SK-N-SH treated with all-trans-retinoic acid at 6 μM for 48 hours (cell line): ENCODE measurements at regions not wholly inside any gene's neighbourhood (a gene's known extent, or its start where the extent isn't known, plus 50 kb on each side); places are given as distances from the start of the nearest gene placed in this dataset.

Experiments
- ARNTL ChIP-seq: fragments of 450-650 bp; formaldehyde crosslinking; IDR thresholded peaks from 2 replicates; pipeline ENCODE4 v1.5.0; 2020; ENCODE audit warnings: low read depth, mild to moderate bottlenecking, moderate library complexity, borderline replicate concordance
- ESRRG ChIP-seq: fragments of 250-450 bp; sonication (Bioruptor Pico); IDR thresholded peaks from 2 replicates; pipeline ENCODE4 v1.6.1; 2021; ENCODE audit warnings: mild to moderate bottlenecking
- GLIS3 ChIP-seq: fragments of 250-450 bp; sonication (Bioruptor Pico); IDR thresholded peaks from 2 replicates; pipeline ENCODE4 v1.5.0; 2020; ENCODE audit warnings: mild to moderate bottlenecking, moderate library complexity
- ISL1 ChIP-seq: fragments of 250-450 bp; sonication (Bioruptor Pico); IDR thresholded peaks from 2 replicates; pipeline ENCODE4 v2.1.2; 2022; ENCODE audit warnings: mild to moderate bottlenecking, moderate library complexity
- RARB ChIP-seq: fragments of 250-450 bp; sonication (Bioruptor Pico); IDR thresholded peaks from 2 replicates; pipeline ENCODE4 v1.8.0; 2021; ENCODE audit warnings: mild to moderate bottlenecking, moderate library complexity
- TOX ChIP-seq: fragments of 250-450 bp; sonication (Bioruptor Pico); IDR thresholded peaks from 2 replicates; pipeline ENCODE4 v1.8.0; 2021; ENCODE audit warnings: mild to moderate bottlenecking, moderate library complexity, borderline replicate concordance
- ZFP30 ChIP-seq: fragments of 450-650 bp; formaldehyde crosslinking; IDR thresholded peaks from 2 replicates; pipeline ENCODE4 v1.5.0; 2022; ENCODE audit warnings: mild to moderate bottlenecking, moderate library complexity
- ZNF70 ChIP-seq: fragments of 450-650 bp; formaldehyde crosslinking; IDR thresholded peaks from 2 replicates; pipeline ENCODE4 v1.5.0; 2020; ENCODE audit warnings: mild to moderate bottlenecking, moderate library complexity
- ZNF8 ChIP-seq: fragments of 450-650 bp; formaldehyde crosslinking; IDR thresholded peaks from 2 replicates; pipeline ENCODE4 v1.5.0; 2020; ENCODE audit warnings: mild to moderate bottlenecking, moderate library complexity
- TF ChIP-seq, protein P1 (sequence below): fragments of 250-450 bp; sonication (Bioruptor Pico); IDR thresholded peaks from 2 replicates; pipeline ENCODE4 v1.8.0; 2020; ENCODE audit warnings: mild to moderate bottlenecking, moderate library complexity, borderline replicate concordance
- TF ChIP-seq, protein P2 (sequence below): fragments of 250-450 bp; sonication (Bioruptor Pico); IDR thresholded peaks from 2 replicates; pipeline ENCODE4 v1.5.0; 2020; ENCODE audit warnings: mild to moderate bottlenecking, moderate library complexity
- TF ChIP-seq, protein P3 (sequence below): fragments of 250-450 bp; sonication (Bioruptor Pico); IDR thresholded peaks from 2 replicates; pipeline ENCODE4 v1.5.1; 2020; ENCODE audit warnings: low read depth, mild to moderate bottlenecking, moderate library complexity
- TF ChIP-seq, protein P4 (sequence below): fragments of 250-450 bp; sonication (Bioruptor Pico); IDR thresholded peaks from 2 replicates; pipeline ENCODE4 v1.5.1; 2021; ENCODE audit warnings: mild to moderate bottlenecking, moderate library complexity

DNA sequence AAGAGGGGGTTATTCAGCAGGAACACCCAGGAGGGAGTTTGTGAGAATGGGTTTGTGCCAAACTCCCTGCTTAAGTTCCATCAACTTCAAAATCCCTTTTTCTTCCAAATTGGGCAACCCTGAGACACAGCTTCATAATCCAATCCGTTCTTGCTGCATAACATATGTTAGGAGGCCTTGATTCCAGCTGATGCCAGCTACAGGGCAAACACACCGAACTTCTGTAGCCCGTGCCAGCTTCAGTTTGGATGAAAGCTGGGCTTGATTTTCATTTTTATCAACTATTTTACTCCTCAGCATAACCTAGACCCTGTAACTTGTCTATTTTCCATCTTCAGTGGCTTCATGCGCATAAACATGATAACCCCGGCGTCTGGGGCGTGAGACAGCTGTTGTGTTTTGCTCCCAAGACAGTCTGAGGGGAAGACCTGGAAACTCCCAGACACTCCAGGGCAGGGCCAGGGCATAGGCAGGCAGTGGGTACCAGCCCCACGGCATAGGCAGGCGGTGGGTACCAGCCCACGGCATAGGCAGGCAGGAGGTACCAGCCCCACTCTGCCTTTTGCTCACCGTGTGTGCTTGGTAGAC, 220.4 kb downstream of the C16orf95 start:
- TF ChIP-seq ISL1 (CRISPR knock-in tag) (no peak), TOX (CRISPR knock-in tag) (no peak), ZFP30 (no peak), ARNTL (CRISPR knock-in tag) (no peak), ESRRG (CRISPR knock-in tag) (no peak), GLIS3 (no peak), RARB (CRISPR knock-in tag) (no peak), ZNF70 (no peak), ZNF8 (CRISPR knock-in tag) (no peak)
- TF ChIP-seq, protein P1, sequence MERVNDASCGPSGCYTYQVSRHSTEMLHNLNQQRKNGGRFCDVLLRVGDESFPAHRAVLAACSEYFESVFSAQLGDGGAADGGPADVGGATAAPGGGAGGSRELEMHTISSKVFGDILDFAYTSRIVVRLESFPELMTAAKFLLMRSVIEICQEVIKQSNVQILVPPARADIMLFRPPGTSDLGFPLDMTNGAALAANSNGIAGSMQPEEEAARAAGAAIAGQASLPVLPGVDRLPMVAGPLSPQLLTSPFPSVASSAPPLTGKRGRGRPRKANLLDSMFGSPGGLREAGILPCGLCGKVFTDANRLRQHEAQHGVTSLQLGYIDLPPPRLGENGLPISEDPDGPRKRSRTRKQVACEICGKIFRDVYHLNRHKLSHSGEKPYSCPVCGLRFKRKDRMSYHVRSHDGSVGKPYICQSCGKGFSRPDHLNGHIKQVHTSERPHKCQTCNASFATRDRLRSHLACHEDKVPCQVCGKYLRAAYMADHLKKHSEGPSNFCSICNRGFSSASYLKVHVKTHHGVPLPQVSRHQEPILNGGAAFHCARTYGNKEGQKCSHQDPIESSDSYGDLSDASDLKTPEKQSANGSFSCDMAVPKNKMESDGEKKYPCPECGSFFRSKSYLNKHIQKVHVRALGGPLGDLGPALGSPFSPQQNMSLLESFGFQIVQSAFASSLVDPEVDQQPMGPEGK (CRISPR knock-in tag), result no peak
- TF ChIP-seq, protein P2, sequence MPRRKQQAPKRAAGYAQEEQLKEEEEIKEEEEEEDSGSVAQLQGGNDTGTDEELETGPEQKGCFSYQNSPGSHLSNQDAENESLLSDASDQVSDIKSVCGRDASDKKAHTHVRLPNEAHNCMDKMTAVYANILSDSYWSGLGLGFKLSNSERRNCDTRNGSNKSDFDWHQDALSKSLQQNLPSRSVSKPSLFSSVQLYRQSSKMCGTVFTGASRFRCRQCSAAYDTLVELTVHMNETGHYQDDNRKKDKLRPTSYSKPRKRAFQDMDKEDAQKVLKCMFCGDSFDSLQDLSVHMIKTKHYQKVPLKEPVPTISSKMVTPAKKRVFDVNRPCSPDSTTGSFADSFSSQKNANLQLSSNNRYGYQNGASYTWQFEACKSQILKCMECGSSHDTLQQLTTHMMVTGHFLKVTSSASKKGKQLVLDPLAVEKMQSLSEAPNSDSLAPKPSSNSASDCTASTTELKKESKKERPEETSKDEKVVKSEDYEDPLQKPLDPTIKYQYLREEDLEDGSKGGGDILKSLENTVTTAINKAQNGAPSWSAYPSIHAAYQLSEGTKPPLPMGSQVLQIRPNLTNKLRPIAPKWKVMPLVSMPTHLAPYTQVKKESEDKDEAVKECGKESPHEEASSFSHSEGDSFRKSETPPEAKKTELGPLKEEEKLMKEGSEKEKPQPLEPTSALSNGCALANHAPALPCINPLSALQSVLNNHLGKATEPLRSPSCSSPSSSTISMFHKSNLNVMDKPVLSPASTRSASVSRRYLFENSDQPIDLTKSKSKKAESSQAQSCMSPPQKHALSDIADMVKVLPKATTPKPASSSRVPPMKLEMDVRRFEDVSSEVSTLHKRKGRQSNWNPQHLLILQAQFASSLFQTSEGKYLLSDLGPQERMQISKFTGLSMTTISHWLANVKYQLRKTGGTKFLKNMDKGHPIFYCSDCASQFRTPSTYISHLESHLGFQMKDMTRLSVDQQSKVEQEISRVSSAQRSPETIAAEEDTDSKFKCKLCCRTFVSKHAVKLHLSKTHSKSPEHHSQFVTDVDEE, result no peak
- TF ChIP-seq, protein P3, sequence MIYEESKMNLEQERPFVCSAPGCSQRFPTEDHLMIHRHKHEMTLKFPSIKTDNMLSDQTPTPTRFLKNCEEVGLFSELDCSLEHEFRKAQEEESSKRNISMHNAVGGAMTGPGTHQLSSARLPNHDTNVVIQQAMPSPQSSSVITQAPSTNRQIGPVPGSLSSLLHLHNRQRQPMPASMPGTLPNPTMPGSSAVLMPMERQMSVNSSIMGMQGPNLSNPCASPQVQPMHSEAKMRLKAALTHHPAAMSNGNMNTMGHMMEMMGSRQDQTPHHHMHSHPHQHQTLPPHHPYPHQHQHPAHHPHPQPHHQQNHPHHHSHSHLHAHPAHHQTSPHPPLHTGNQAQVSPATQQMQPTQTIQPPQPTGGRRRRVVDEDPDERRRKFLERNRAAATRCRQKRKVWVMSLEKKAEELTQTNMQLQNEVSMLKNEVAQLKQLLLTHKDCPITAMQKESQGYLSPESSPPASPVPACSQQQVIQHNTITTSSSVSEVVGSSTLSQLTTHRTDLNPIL, result no peak
- TF ChIP-seq, protein P4, sequence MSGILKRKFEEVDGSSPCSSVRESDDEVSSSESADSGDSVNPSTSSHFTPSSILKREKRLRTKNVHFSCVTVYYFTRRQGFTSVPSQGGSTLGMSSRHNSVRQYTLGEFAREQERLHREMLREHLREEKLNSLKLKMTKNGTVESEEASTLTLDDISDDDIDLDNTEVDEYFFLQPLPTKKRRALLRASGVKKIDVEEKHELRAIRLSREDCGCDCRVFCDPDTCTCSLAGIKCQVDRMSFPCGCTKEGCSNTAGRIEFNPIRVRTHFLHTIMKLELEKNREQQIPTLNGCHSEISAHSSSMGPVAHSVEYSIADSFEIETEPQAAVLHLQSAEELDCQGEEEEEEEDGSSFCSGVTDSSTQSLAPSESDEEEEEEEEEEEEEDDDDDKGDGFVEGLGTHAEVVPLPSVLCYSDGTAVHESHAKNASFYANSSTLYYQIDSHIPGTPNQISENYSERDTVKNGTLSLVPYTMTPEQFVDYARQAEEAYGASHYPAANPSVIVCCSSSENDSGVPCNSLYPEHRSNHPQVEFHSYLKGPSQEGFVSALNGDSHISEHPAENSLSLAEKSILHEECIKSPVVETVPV (CRISPR knock-in tag), result no peak
